H1 (cell line): ENCODE measurements at regions not wholly inside any gene's neighbourhood (a gene's known extent, or its start where the extent isn't known, plus 50 kb on each side); places are given as distances from the start of the nearest gene placed in this dataset.

Experiments used
- CREB1 ChIP-seq: IDR thresholded peaks from 2 replicates; pipeline ENCODE4 v1.6.1; 2012; ENCODE audit warnings: inconsistent platforms
- NRF1 ChIP-seq: IDR thresholded peaks from 2 replicates; pipeline ENCODE4 v1.6.1; 2011; ENCODE audit warnings: mild to moderate bottlenecking, low read depth, low read length, improper control_type of control experiment
- TBP ChIP-seq: IDR thresholded peaks from 2 replicates; pipeline ENCODE4 v1.6.1; 2011; ENCODE audit warnings: low read depth, low read length, improper control_type of control experiment

DNA sequence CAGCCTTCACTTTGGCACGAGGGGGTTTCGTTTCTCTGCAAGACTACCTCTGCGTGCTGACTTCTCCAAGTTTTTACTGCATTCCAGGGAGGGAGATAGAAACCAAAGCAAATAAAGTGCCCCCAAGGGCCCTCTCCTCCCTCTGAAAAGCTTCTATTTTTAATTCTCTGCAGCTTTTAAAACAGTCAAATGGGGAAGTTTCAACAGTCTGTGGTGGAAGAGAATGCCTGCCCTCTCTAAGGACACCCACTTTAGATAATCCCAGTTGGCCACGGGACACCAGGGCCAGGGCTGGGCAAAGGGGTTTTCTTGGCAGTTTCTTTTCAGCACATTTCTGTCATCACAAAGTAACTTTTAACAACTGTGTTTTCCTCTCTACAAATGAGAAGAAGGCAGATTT, 386.7 kb upstream of the NPVF start (continued):
- TF ChIP-seq CREB1, result no peak
- no peak for TF ChIP-seq TBP
- TF ChIP-seq NRF1, result no peak
